NCI-H1105 treated with DMSO at 0.1 percent for 48 hours (cell line): ENCODE measurements at regions not wholly inside any gene's neighbourhood (a gene's known extent, or its start where the extent isn't known, plus 50 kb on each side); places are given as distances from the start of the nearest gene placed in this dataset.
"Not testable (repeated sequence)": the region's sequence is repeated elsewhere in the genome, so short reads cannot be mapped to it uniquely, and the experiment has no call there.

Experiments
- DNase-seq: peaks from one replicate; lab custom pipeline; 2025; lab: John Stamatoyannopoulos, UW

GRCh38 chr11:134944131-134944530, 532.1 kb upstream of the B3GAT1 start:
- DNase-seq = no peak

GRCh38 chr11:134943544-134943943, 531.5 kb upstream of the B3GAT1 start:
- no peak for DNase-seq

GRCh38 chr11:134942681-134943080, 530.6 kb upstream of the B3GAT1 start:
- DNase-seq = no peak

- DNase-seq = not testable (repeated sequence)
Observed at GRCh38 chr11:134941936-134942600, 530.0 kb upstream of the B3GAT1 start.

GRCh38 chr11:134941326-134941725, 529.3 kb upstream of the B3GAT1 start:
- no peak for DNase-seq

GRCh38 chr11:134940441-134941126, 528.5 kb upstream of the B3GAT1 start:
- DNase-seq = no peak

- DNase-seq = no peak
Observed at GRCh38 chr11:134939905-134940304, 527.9 kb upstream of the B3GAT1 start.

GRCh38 chr11:134939031-134939430, 527.0 kb upstream of the B3GAT1 start:
- DNase-seq = no peak

GRCh38 chr11:134938212-134938611, 526.2 kb upstream of the B3GAT1 start:
- no peak for DNase-seq

- DNase-seq = not testable (repeated sequence)
Observed at GRCh38 chr11:134937193-134937592, 525.2 kb upstream of the B3GAT1 start.

GRCh38 chr11:134932761-134933160, 520.7 kb upstream of the B3GAT1 start:
- DNase-seq = peak; percentile 12

GRCh38 chr11:134925432-134925831, 513.4 kb upstream of the B3GAT1 start:
- DNase-seq = no peak

GRCh38 chr11:134923441-134923840, 511.4 kb upstream of the B3GAT1 start:
- DNase-seq = no peak

GRCh38 chr11:134921938-134922337, 509.9 kb upstream of the B3GAT1 start:
- no peak for DNase-seq

GRCh38 chr11:134920851-134921608, 509.0 kb upstream of the B3GAT1 start:
- DNase-seq = no peak

GRCh38 chr11:134916421-134917213, 504.6 kb upstream of the B3GAT1 start:
- DNase-seq = no peak

GRCh38 chr11:134915881-134916280, 503.8 kb upstream of the B3GAT1 start:
- no peak for DNase-seq

- no peak for DNase-seq
Observed at GRCh38 chr11:134915212-134915611, 503.2 kb upstream of the B3GAT1 start.

- no peak for DNase-seq
Observed at GRCh38 chr11:134913999-134914590, 502.1 kb upstream of the B3GAT1 start.

- no peak for DNase-seq
Observed at GRCh38 chr11:134913391-134913790, 501.3 kb upstream of the B3GAT1 start.

GRCh38 chr11:134911514-134912180, 499.6 kb upstream of the B3GAT1 start:
- DNase-seq = no peak
